ENCODE measurements at regions not wholly inside any gene's neighbourhood (a gene's known extent, or its start where the extent isn't known, plus 50 kb on each side); places are given as distances from the start of the nearest gene placed in this dataset.
"Not testable (repeated sequence)": the region's sequence is repeated elsewhere in the genome, so short reads cannot be mapped to it uniquely, and the experiment has no call there.

GRCh38 chr17:27104605-27105221, 189.2 kb upstream of the WSB1 start:
- TF ChIP-seq CTCF (IDR thresholded peaks at IDR 0.05); FOXM1 (IDR thresholded peaks at IDR 0.05; ENCODE audit: low read depth); EZH2phosphoT487 (IDR thresholded peaks at IDR 0.05; ENCODE audit: borderline replicate concordance, low read depth); REST (IDR thresholded peaks at IDR 0.05; ENCODE audit: low read depth, low read length); TAF1 (IDR thresholded peaks at IDR 0.05; ENCODE audit: borderline replicate concordance, low read depth, low read length): not testable (repeated sequence)
- peak; percentile 50; the same call in 1 of the 2 replicates for TF ChIP-seq YY1 (IDR thresholded peaks at IDR 0.05; ENCODE audit: low read depth)

Measured in SK-N-SH (cell line).